ENCODE measurements at regions not wholly inside any gene's neighbourhood (a gene's known extent, or its start where the extent isn't known, plus 50 kb on each side); places are given as distances from the start of the nearest gene placed in this dataset.
"Not testable (repeated sequence)": the region's sequence is repeated elsewhere in the genome, so short reads cannot be mapped to it uniquely, and the experiment has no call there.

DNA sequence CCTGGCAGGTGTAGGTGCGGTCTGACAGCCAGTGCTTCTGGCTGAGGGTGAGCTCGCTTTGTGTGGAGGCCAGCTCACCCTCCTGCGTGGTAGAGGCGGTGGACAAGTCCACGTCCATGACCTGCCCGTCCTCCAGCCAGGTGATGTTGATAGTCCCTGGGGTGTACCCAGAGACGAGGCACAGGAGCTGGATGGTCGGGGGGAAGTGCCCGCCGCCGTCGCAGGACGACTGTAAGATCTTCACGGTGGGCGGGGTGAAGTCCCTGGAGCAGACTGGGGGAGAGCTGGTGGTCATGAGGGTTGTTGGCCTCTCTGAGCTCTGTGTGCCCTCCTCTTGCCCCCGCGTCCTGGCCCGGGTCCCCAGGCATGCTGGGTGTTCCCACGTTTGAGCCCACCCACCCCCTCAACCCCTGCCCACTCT is 74.6 kb downstream of the TMEM121 start:
- Histone ChIP-seq H3K4me3 (ENCODE audit: low read depth in 1 of 5, low read length in 5 of 5) (no peak overlapping the region), H3K27ac (ENCODE audit: low read depth, low read length) (no peak overlapping the region), H3K9ac (ENCODE audit: low read length in 5 of 5) (no peak overlapping the region), H3K9me3 (ENCODE audit: control insufficient read depth in 5 of 5, low read length in 5 of 5) (no peaks in the 10 kb centered on the region), H3K4me1 (ENCODE audit: control insufficient read depth in 5 of 5, insufficient read depth in 5 of 5, low read length in 5 of 5) (no peaks in the 10 kb centered on the region), H3K27me3 (ENCODE audit: control insufficient read depth in 5 of 5, insufficient read depth in 4 of 5, low read length in 5 of 5) (peaks cover 0 to 2% (median 0%) of the 10 kb centered on the region in 5 donors), H3K36me3 (ENCODE audit: control insufficient read depth in 5 of 5, insufficient read depth in 5 of 5, low read length in 5 of 5) (no peaks in the 10 kb centered on the region)

DNA sequence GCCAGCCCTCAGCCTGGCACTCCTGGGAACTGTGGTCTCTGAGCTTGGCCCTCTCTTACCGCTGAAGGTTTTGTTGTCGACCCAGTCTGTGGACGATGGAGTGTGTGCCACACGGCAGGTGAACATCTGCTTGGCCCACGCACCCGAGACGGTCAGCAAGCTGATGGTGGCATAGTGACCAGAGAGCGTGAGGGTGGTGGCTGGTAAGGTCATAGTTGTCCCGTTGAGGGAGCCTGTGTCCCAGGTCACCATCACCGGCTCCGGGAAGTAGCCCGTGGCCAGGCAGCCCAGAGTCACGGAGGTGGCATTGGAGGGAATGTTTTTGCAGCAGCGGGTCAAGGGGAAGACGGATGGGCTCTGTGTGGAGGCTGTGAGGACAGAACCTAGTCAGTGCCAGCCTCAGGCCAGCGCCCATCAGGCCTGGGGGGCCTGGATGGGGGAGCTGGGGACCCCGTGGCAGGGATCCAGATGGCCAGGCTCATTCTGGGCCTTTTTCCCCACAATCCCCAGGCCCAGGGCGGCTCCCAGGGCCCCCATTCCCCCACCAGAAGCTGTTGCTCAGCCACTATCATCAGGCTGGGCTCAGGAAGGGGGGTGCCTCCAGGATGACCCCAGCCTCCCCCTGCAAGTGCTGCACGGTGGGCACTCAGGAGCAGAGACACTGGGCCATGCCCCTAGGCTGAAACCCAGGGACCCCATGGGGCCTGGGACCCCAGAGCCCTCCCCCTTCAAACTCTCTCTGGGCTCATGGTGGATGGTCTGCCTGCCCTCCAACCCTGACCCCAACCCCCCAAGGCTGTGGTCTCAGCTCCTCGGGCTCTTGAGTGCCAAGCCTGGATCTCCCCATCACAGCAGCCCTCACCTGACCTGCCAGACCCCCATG is 75.2 kb downstream of the TMEM121 start:
- Histone ChIP-seq H3K4me3 (ENCODE audit: low read depth in 1 of 5, low read length in 5 of 5) (no peak overlapping the region), H3K27ac (ENCODE audit: low read depth, low read length) (no peak overlapping the region), H3K27me3 (ENCODE audit: control insufficient read depth in 5 of 5, insufficient read depth in 4 of 5, low read length in 5 of 5) (peaks cover 0 to 2% (median 0%) of the 10 kb centered on the region in 5 donors), H3K4me1 (ENCODE audit: control insufficient read depth in 5 of 5, insufficient read depth in 5 of 5, low read length in 5 of 5) (no peaks in the 10 kb centered on the region), H3K9me3 (ENCODE audit: control insufficient read depth in 5 of 5, low read length in 5 of 5) (no peaks in the 10 kb centered on the region), H3K9ac (ENCODE audit: low read length in 5 of 5) (no peak overlapping the region), H3K36me3 (ENCODE audit: control insufficient read depth in 5 of 5, insufficient read depth in 5 of 5, low read length in 5 of 5) (no peaks in the 10 kb centered on the region)

DNA sequence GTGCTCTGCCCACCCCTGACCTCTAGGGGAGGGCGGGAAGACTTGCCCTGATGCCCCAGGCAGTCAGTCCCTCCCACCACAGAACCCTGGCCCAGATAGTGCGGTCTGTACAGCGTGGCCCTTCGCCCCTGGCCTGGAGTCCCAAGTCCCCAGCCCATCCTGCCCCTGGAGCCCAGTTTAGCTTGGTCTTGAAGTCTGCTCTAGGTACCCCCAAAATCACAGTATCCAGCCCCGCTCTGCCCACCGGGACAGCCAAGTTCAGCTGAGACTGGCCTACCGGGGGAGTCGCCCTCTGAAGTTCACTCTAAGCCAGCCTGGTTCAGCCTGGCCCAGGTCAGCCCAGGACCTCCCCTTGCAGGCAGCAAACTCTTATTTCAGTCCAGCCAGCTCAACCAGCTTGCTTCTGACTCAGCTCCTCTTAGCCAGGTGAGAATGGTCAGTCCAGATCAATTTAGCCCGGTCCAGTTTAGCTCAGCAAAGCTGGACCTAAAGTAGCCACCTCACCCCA is 75.9 kb downstream of the TMEM121 start:
- Histone ChIP-seq H3K9me3 (ENCODE audit: control insufficient read depth in 5 of 5, low read length in 5 of 5) (no peaks in the 10 kb centered on the region), H3K27me3 (ENCODE audit: control insufficient read depth in 5 of 5, insufficient read depth in 4 of 5, low read length in 5 of 5) (peaks cover 0 to 2% (median 0%) of the 10 kb centered on the region in 5 donors), H3K9ac (ENCODE audit: low read length in 5 of 5) (no peak overlapping the region), H3K36me3 (ENCODE audit: control insufficient read depth in 5 of 5, insufficient read depth in 5 of 5, low read length in 5 of 5) (no peaks in the 10 kb centered on the region), H3K4me1 (ENCODE audit: control insufficient read depth in 5 of 5, insufficient read depth in 5 of 5, low read length in 5 of 5) (no peaks in the 10 kb centered on the region), H3K4me3 (ENCODE audit: low read depth in 1 of 5, low read length in 5 of 5) (no peak overlapping the region), H3K27ac (ENCODE audit: low read depth, low read length) (no peak overlapping the region)

DNA sequence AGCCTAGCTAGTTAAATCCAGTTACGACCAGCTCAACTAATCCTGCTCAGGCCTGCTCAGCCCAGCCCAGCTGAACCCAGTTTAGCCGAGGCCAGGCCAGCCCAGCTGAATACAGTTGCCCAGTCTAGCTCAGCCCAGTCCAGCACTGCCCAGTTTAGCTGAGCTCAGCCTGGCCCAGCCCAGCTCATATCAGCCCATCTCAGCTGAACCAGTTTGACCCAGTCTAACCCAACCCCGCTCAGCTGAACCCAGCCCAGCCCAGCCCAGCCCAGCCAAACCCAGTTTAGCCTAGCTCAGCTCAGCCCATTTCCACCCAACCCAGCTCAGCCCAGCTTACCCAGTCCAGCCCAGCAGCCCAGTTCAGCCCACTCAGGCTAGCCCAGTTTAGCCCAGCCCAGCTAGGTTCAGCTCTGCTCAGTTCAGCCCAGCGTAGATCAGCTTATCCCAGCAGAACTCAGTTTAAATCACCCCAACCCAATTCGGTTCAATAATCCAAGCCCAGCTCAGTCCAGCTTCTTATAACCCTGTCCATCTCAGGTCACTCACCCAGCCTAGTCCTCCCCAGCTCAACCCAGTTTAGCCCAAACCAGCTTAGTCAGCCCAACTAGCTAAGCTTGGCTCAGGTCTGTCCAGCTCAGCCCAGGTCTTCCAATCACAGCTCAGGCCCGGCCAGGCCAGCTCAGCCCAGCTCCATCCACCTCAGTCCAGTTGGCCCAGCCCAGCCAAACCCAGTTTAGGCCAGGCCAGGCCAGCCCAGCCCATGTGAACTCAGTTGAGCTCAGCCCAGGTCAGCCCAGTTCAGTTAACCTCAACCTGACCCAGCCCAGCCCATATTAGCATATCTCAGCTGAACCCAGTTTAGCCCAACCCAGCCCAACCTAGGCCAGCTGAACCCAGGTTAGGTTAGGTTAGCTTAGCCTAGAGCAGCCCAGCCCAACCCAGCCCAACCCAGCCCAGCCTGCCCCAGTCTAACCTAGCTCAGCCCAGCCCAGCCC is 76.7 kb downstream of the TMEM121 start:
- no peak overlapping the region for H3K27ac ChIP-seq (ENCODE audit: low read depth, low read length)
- H3K4me1 ChIP-seq (ENCODE audit: control insufficient read depth in 5 of 5, insufficient read depth in 5 of 5, low read length in 5 of 5) = no peaks in the 10 kb centered on the region
- H3K9me3 ChIP-seq (ENCODE audit: control insufficient read depth in 5 of 5, low read length in 5 of 5) = no peaks in the 10 kb centered on the region
- H3K9ac ChIP-seq (ENCODE audit: low read length in 5 of 5) = no peak overlapping the region
- H3K36me3 ChIP-seq (ENCODE audit: control insufficient read depth in 5 of 5, insufficient read depth in 5 of 5, low read length in 5 of 5) = no peaks in the 10 kb centered on the region
- H3K27me3 ChIP-seq (ENCODE audit: control insufficient read depth in 5 of 5, insufficient read depth in 4 of 5, low read length in 5 of 5) = peaks cover 0 to 2% (median 0%) of the 10 kb centered on the region in 5 donors
- H3K4me3 ChIP-seq (ENCODE audit: low read depth in 1 of 5, low read length in 5 of 5) = no peak overlapping the region

DNA sequence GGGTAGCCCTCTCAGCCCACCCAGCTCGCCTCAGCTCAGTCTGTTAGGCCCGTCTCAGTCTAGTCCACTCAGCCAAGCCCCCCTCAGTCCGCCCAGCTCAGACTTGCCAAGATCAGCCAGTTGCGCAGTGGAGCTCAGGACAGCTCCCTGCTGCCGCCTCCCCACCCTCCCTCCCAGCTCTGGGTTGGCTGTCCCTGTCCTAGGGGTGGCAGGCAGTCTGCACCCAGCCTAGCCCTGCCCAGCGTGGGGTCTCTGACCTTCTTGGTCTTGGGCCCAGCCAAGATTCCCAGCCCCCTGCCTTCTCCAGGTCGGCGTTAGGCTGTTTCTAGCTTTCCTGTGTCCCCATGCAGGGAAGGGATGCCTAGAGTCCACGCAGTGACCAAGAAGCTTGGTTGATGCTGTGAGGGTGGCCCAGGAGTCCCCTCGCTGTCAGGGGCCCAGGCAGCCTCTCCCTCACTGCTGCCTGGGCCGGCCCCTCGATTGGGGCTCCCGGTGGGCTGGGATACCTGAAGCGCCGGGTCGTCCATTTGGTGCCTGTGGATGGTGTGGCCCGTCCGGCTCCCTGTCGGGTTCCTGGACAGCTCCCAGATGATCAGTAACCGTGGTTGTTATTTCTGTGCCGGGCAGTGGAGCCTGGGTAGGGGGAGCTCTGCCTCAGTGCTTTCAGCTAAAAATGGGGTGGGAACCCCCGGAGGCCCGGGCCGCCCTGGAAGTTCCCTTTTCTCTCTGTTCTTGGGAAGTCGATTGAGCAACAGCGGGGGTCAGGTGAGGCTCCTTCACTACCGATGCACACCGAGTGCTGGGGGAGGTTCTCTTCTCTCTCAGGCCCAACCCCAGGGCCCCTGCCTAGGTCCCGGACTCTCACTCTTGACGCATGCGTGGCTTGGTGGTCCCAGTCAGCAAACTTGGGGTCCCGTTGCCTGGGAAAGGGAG is 78.4 kb downstream of the TMEM121 start:
- H3K27me3 ChIP-seq (ENCODE audit: control insufficient read depth in 5 of 5, insufficient read depth in 4 of 5, low read length in 5 of 5); H3K27ac ChIP-seq (ENCODE audit: low read depth, low read length); H3K9me3 ChIP-seq (ENCODE audit: control insufficient read depth in 5 of 5, low read length in 5 of 5); H3K36me3 ChIP-seq (ENCODE audit: control insufficient read depth in 5 of 5, insufficient read depth in 5 of 5, low read length in 5 of 5); H3K9ac ChIP-seq (ENCODE audit: low read length in 5 of 5); H3K4me1 ChIP-seq (ENCODE audit: control insufficient read depth in 5 of 5, insufficient read depth in 5 of 5, low read length in 5 of 5); H3K4me3 ChIP-seq (ENCODE audit: low read depth in 1 of 5, low read length in 5 of 5): not testable (repeated sequence)

DNA sequence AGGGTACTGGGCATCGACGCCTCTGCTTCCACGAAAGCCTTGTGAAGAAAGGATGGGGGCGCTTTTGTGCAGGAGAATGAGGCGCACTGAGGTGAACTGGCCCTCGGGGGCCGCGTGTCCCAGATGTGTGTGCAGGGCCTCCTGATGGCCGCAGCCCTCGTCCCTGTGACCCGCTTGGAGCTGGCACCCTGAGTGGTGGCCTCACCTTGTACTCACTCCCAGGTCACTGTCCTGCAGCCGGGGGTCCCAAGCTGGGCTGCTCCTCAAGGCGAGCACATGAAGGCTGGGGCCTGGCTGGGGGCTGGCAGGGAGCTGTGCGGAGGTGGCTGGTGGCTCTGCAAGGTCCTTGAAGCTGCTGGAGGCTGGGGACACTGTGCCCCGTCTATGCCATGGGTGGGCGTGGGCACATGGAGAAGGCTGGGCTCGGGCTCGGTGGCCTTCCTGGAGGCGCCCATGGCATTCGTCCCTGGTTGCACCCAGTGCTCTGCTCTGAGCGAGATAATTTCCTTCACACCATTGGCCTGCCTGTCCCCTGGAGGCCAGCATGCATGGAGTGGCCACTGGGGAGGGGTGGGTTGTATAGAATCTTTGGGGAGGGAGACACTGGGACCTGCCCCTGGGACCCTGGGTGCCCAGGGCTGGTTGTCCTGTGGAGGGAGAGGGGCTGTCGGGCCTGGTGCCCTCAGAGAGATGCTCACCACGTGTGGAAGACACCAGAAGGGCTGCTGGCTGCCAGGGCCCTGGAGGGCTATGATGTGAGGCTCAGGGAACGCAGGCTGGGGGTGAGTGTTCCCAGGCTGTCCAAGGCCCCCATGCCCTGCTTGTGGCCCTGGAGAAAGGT is 79.3 kb downstream of the TMEM121 start:
- H3K36me3 ChIP-seq (ENCODE audit: control insufficient read depth in 5 of 5, insufficient read depth in 5 of 5, low read length in 5 of 5) = no peaks in the 10 kb centered on the region
- H3K4me1 ChIP-seq (ENCODE audit: control insufficient read depth in 5 of 5, insufficient read depth in 5 of 5, low read length in 5 of 5) = no peaks in the 10 kb centered on the region
- no peaks in the 10 kb centered on the region for H3K9me3 ChIP-seq (ENCODE audit: control insufficient read depth in 5 of 5, low read length in 5 of 5)
- H3K27me3 ChIP-seq (ENCODE audit: control insufficient read depth in 5 of 5, insufficient read depth in 4 of 5, low read length in 5 of 5) = peaks cover 0 to 2% (median 0%) of the 10 kb centered on the region in 5 donors
- H3K9ac ChIP-seq (ENCODE audit: low read length in 5 of 5) = no peak overlapping the region
- no peak overlapping the region for H3K27ac ChIP-seq (ENCODE audit: low read depth, low read length)
- no peak overlapping the region for H3K4me3 ChIP-seq (ENCODE audit: low read depth in 1 of 5, low read length in 5 of 5)

DNA sequence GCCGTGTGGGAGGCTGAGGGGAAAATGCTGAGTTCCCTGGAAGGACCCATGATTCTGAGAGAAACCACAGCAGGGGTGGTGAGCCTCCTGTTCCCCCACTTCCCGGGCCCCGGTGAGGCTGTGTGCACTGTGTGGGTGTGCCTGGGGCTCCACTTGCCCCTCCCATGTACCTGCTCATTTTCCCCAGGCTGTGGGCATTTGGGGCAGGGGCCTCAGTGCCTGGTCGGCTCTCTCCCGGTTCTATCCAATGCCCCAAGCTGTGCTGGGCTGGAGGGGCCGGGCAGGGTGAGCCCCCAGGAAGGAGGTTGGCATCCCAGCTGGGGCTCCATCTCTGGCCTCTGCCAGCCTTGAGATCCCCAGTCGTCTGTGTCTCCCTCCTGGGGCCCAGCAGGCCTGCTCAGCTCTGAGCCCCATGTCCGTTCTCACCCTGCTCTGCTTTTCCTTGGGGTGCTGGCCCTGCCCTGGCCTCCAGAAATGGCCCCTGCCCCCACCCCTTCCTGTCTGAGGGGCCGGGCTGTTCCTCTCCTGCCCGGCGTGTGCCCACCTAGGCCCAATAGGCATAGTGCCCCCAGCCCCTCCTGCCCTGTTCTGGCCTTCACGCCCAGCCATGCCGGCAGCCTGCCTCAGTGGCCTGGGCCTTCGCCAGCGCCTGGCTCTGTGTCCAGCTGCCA is 80.1 kb downstream of the TMEM121 start:
- H3K9ac ChIP-seq (ENCODE audit: low read length in 5 of 5); H3K36me3 ChIP-seq (ENCODE audit: control insufficient read depth in 5 of 5, insufficient read depth in 5 of 5, low read length in 5 of 5); H3K27ac ChIP-seq (ENCODE audit: low read depth, low read length); H3K4me1 ChIP-seq (ENCODE audit: control insufficient read depth in 5 of 5, insufficient read depth in 5 of 5, low read length in 5 of 5); H3K4me3 ChIP-seq (ENCODE audit: low read depth in 1 of 5, low read length in 5 of 5); H3K27me3 ChIP-seq (ENCODE audit: control insufficient read depth in 5 of 5, insufficient read depth in 4 of 5, low read length in 5 of 5); H3K9me3 ChIP-seq (ENCODE audit: control insufficient read depth in 5 of 5, low read length in 5 of 5): not testable (repeated sequence)

DNA sequence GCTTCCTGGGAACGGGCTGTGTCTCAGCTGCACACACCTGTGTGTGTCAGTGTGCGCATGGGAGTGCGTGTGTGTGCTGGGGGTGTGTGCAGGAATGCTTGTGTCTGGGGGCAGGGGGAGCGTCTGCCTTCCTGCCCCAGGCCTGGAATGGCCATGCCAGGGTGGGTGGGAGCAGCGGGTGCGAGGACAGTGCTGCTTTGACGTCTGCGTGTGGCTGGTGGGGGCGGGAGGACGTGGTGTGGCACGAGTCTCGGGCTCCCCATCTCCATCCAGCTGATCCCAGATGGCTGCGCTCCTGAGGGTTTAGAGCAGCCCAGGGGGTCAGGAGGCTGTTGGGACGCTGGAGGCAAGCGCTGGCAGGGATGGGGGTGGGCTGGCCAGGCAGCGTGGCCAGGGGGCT is 80.6 kb downstream of the TMEM121 start:
- H3K9ac ChIP-seq (ENCODE audit: low read length in 5 of 5); H3K9me3 ChIP-seq (ENCODE audit: control insufficient read depth in 5 of 5, low read length in 5 of 5); H3K27me3 ChIP-seq (ENCODE audit: control insufficient read depth in 5 of 5, insufficient read depth in 4 of 5, low read length in 5 of 5); H3K27ac ChIP-seq (ENCODE audit: low read depth, low read length); H3K36me3 ChIP-seq (ENCODE audit: control insufficient read depth in 5 of 5, insufficient read depth in 5 of 5, low read length in 5 of 5); H3K4me3 ChIP-seq (ENCODE audit: low read depth in 1 of 5, low read length in 5 of 5); H3K4me1 ChIP-seq (ENCODE audit: control insufficient read depth in 5 of 5, insufficient read depth in 5 of 5, low read length in 5 of 5): not testable (repeated sequence)
